Neural cell (in vitro differentiated cells): ENCODE measurements at regions not wholly inside any gene's neighbourhood (a gene's known extent, or its start where the extent isn't known, plus 50 kb on each side); places are given as distances from the start of the nearest gene placed in this dataset.

Source experiments
- H2AFZ ChIP-seq: fragments of 200-600, 300-800 bp; sonication (generic), shearing (Covaris generic); 2 replicates; pipeline ENCODE4 v1.6.0; 2014; ENCODE audit warnings: low read depth, mild to moderate bottlenecking, antibody characterized with exemption, low read length, moderate library complexity
- H3F3A ChIP-seq: fragments of 200-600 bp; shearing (Covaris generic); 2 replicates; pipeline ENCODE4 v1.6.1; 2016; ENCODE audit warnings: mild to moderate bottlenecking, moderate library complexity, mixed read lengths, antibody characterized with exemption, low read length; ENCODE audit not compliant: insufficient read depth, poor library complexity, severe bottlenecking
- H3K27ac ChIP-seq: fragments of 200-600, 300-800 bp; sonication (generic), shearing (Covaris generic); 2 replicates; pipeline ENCODE4 v1.5.1; 2014; ENCODE audit warnings: mild to moderate bottlenecking, low read length, moderate library complexity
- H3K27me3 ChIP-seq: fragments of 300-800, 200-600 bp; sonication (generic), shearing (Covaris generic); 2 replicates; pipeline ENCODE4 v1.6.0; 2014; ENCODE audit warnings: mild to moderate bottlenecking, low read depth, low read length, moderate library complexity; ENCODE audit not compliant: insufficient read depth
- H3K36me3 ChIP-seq: fragments of 300-800, 200-600 bp; sonication (generic), shearing (Covaris generic); 2 replicates; pipeline ENCODE4 v1.5.1; 2014; ENCODE audit warnings: mild to moderate bottlenecking, antibody characterized with exemption, low read length, moderate library complexity; ENCODE audit not compliant: insufficient read depth
- H3K4me2 ChIP-seq: fragments of 300-800, 200-600 bp; sonication (generic), shearing (Covaris generic); 2 replicates; pipeline ENCODE4 v1.6.0; 2014; ENCODE audit warnings: mild to moderate bottlenecking, low read length
- H3K4me3 ChIP-seq: fragments of 300-800, 200-600 bp; sonication (generic), shearing (Covaris generic); 2 replicates; pipeline ENCODE4 v1.5.1; 2014; ENCODE audit warnings: mild to moderate bottlenecking, low read length, moderate library complexity
- H3K79me2 ChIP-seq: fragments of 200-600 bp; shearing (Covaris generic); replicated peaks from 2 replicates; pipeline ENCODE4 v1.6.0; 2014; ENCODE audit warnings: mild to moderate bottlenecking, low read length, moderate library complexity; ENCODE audit not compliant: insufficient read depth
- H3K9ac ChIP-seq: fragments of 300-800, 200-600 bp; sonication (generic), shearing (Covaris generic); 2 replicates; pipeline ENCODE4 v1.6.1; 2016; ENCODE audit warnings: mild to moderate bottlenecking, low read length, mixed read lengths
- H3K9me2 ChIP-seq: fragments of 200-600 bp; shearing (Covaris generic); 2 replicates; pipeline ENCODE4 v1.6.1; 2016; ENCODE audit warnings: mild to moderate bottlenecking, low read length, mixed read lengths; ENCODE audit not compliant: insufficient read depth
- H3K9me3 ChIP-seq: fragments of 200-600, 300-800 bp; sonication (generic), shearing (Covaris generic); 2 replicates; pipeline ENCODE4 v1.6.1; 2016; ENCODE audit warnings: mild to moderate bottlenecking, mixed run types, low read length, moderate library complexity, mixed read lengths
- H4K20me1 ChIP-seq: fragments of 200-600 bp; shearing (Covaris generic); 2 replicates; pipeline ENCODE4 v1.6.1; 2016; ENCODE audit warnings: mild to moderate bottlenecking, mixed run types; ENCODE audit not compliant: insufficient read depth
- EP300 ChIP-seq: fragments of 450-650 bp; conservative IDR thresholded peaks from 2 replicates; pipeline ENCODE4 v1.6.1; 2014; ENCODE audit warnings: antibody characterized with exemption, mild to moderate bottlenecking, moderate library complexity; ENCODE audit not compliant: poor library complexity, severe bottlenecking
- EZH2 ChIP-seq: fragments of 200-600, 300-800 bp; shearing (Covaris generic), sonication (generic); IDR thresholded peaks from 2 replicates; pipeline ENCODE4 v1.6.1; 2014; ENCODE audit warnings: antibody characterized with exemption, low read length, borderline replicate concordance, mild to moderate bottlenecking; ENCODE audit not compliant: insufficient read depth, poor library complexity, severe bottlenecking
- MXI1 ChIP-seq: fragments of 450-650 bp; conservative IDR thresholded peaks from 2 replicates; pipeline ENCODE4 v1.6.1; 2014; ENCODE audit warnings: antibody characterized with exemption, mild to moderate bottlenecking; ENCODE audit not compliant: poor library complexity, severe bottlenecking
- POLR2AphosphoS5 ChIP-seq: IDR thresholded peaks from 2 replicates; pipeline ENCODE4 v1.6.1; 2012
- RAD21 ChIP-seq: fragments of 450-650 bp; conservative IDR thresholded peaks from 2 replicates; pipeline ENCODE4 v1.6.1; 2014; ENCODE audit warnings: antibody characterized with exemption, mild to moderate bottlenecking, moderate library complexity
- SMC3 ChIP-seq: fragments of 450-650 bp; conservative IDR thresholded peaks from 2 replicates; pipeline ENCODE4 v1.6.1; 2014; ENCODE audit warnings: antibody characterized with exemption, mild to moderate bottlenecking, moderate library complexity; ENCODE audit not compliant: poor library complexity
- TAF1 ChIP-seq: IDR thresholded peaks from 2 replicates; pipeline ENCODE4 v1.6.1; 2012; ENCODE audit warnings: low read depth
- TF ChIP-seq, protein P1 (sequence below): fragments of 450-650 bp; IDR thresholded peaks from 2 replicates; pipeline ENCODE4 v1.5.1; 2014; ENCODE audit warnings: antibody characterized with exemption, mild to moderate bottlenecking, moderate library complexity; ENCODE audit not compliant: poor library complexity, severe bottlenecking
- TF ChIP-seq, protein P2 (sequence below): IDR thresholded peaks from 2 replicates; pipeline ENCODE4 v1.6.1; 2012; ENCODE audit warnings: borderline replicate concordance

DNA sequence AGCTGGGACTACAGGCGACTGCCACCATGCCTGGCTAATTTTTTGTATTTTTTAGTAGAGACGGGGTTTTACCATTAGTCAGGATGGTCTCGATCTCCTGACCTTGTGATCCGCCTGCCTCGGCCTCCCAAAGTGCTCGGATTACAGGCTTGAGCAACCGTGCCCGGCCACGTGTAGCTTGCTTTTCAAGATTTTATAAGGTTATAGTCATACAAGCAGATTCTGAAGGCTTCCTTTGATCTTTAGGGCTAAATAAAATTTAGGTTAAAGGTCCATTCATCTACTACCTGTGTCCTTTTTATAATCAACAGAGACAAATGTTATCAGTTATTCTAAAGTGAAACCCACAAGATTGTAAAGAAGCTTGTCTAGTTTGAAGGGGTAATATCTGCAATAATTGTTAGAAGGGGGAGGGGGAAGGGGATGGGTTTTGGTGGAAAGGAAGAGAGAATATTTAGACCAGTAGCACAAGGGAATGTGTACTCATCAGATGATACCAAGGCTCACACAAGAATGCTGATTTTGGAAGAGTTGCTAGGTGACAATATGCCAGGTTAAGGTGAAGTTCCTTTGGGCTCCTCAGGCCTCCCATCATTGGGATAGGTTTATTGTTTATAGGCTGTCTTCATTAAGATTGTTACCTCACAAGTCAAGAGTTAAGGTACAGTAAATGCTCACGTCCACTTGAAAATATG, 284.7 kb downstream of the ALDH8A1 start:
- H2AFZ ChIP-seq = no peak overlapping the region

DNA sequence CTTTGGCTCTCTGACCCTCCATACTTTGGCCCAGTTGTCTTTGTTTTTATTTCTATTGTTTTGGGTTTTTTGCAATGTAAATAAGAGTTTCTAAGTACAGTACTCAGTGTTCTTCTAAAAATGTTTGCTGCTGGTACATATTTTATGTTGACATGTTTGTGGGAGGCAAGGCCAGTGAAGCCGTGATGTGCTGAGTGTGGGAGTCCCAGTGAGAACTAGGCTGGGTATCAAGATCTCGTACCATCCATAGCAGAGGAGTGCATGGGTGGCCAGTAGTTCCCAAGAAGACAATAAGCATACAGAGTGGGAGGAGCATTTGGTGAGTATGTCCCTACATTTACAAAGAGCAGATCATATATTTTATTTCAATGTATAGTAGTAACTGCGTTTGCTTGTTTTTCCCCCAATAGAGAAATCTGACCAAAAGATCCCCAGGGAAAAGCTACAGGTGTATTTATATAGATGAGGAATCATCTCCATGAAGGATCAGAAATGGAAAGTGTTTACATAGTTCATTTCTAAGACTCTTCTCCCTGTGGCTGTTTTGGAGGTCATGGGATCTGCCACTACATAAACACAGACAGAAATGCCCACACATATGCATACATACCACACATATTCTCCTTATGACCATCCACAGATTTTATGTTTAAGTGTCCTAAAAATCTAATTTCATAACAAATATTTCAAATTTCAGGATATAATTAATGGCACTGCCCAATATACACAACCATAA, 285.9 kb downstream of the ALDH8A1 start:
- no peaks in the 10 kb centered on the region for H4K20me1 ChIP-seq
- H3K36me3 ChIP-seq = no peaks in the 10 kb centered on the region
- H3K4me2 ChIP-seq = no peak overlapping the region
- H3K9ac ChIP-seq = no peak overlapping the region
- TF ChIP-seq POLR2AphosphoS5 (no peak), TAF1 (no peak), EP300 (no peak), MXI1 (no peak), RAD21 (no peak), EZH2 (no peak), SMC3 (no peak)
- TF ChIP-seq, protein P1, sequence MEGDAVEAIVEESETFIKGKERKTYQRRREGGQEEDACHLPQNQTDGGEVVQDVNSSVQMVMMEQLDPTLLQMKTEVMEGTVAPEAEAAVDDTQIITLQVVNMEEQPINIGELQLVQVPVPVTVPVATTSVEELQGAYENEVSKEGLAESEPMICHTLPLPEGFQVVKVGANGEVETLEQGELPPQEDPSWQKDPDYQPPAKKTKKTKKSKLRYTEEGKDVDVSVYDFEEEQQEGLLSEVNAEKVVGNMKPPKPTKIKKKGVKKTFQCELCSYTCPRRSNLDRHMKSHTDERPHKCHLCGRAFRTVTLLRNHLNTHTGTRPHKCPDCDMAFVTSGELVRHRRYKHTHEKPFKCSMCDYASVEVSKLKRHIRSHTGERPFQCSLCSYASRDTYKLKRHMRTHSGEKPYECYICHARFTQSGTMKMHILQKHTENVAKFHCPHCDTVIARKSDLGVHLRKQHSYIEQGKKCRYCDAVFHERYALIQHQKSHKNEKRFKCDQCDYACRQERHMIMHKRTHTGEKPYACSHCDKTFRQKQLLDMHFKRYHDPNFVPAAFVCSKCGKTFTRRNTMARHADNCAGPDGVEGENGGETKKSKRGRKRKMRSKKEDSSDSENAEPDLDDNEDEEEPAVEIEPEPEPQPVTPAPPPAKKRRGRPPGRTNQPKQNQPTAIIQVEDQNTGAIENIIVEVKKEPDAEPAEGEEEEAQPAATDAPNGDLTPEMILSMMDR = no peak
- TF ChIP-seq, protein P2, sequence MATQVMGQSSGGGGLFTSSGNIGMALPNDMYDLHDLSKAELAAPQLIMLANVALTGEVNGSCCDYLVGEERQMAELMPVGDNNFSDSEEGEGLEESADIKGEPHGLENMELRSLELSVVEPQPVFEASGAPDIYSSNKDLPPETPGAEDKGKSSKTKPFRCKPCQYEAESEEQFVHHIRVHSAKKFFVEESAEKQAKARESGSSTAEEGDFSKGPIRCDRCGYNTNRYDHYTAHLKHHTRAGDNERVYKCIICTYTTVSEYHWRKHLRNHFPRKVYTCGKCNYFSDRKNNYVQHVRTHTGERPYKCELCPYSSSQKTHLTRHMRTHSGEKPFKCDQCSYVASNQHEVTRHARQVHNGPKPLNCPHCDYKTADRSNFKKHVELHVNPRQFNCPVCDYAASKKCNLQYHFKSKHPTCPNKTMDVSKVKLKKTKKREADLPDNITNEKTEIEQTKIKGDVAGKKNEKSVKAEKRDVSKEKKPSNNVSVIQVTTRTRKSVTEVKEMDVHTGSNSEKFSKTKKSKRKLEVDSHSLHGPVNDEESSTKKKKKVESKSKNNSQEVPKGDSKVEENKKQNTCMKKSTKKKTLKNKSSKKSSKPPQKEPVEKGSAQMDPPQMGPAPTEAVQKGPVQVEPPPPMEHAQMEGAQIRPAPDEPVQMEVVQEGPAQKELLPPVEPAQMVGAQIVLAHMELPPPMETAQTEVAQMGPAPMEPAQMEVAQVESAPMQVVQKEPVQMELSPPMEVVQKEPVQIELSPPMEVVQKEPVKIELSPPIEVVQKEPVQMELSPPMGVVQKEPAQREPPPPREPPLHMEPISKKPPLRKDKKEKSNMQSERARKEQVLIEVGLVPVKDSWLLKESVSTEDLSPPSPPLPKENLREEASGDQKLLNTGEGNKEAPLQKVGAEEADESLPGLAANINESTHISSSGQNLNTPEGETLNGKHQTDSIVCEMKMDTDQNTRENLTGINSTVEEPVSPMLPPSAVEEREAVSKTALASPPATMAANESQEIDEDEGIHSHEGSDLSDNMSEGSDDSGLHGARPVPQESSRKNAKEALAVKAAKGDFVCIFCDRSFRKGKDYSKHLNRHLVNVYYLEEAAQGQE = no peak
- H3K9me2 ChIP-seq = no peaks in the 10 kb centered on the region
- H3K9me3 ChIP-seq = no peaks in the 10 kb centered on the region
- no peaks in the 10 kb centered on the region for H3K79me2 ChIP-seq
- no peaks in the 10 kb centered on the region for H3F3A ChIP-seq
- no peak overlapping the region for H3K27ac ChIP-seq
- H3K27me3 ChIP-seq = no peaks in the 10 kb centered on the region
- no peak overlapping the region for H3K4me3 ChIP-seq
- H2AFZ ChIP-seq = no peak overlapping the region

More for the DNA sequence above, 284.7 kb downstream of the ALDH8A1 start:
- no peak overlapping the region for H3K9ac ChIP-seq
- TF ChIP-seq, protein P2 = no peak
- TF ChIP-seq EP300 (no peak), SMC3 (no peak), EZH2 (no peak), MXI1 (no peak)
- H3K9me2 ChIP-seq = no peaks in the 10 kb centered on the region
- H3K9me3 ChIP-seq = no peaks in the 10 kb centered on the region
- H3K36me3 ChIP-seq = no peaks in the 10 kb centered on the region
- H3K4me2 ChIP-seq = no peak overlapping the region
- no peaks in the 10 kb centered on the region for H4K20me1 ChIP-seq
- no peaks in the 10 kb centered on the region for H3F3A ChIP-seq
- H3K27me3 ChIP-seq = no peaks in the 10 kb centered on the region
- H3K79me2 ChIP-seq = no peaks in the 10 kb centered on the region
- H3K27ac ChIP-seq = no peak overlapping the region
- no peak overlapping the region for H3K4me3 ChIP-seq
